PC-3 (cell line): ENCODE measurements at regions not wholly inside any gene's neighbourhood (a gene's known extent, or its start where the extent isn't known, plus 50 kb on each side); places are given as distances from the start of the nearest gene placed in this dataset.

Experiments used
- ATAC-seq: fragments of 200-7000 bp; cut with Tn5 transposase; 2 replicates; pipeline ENCODE4 v1.9.1; 2020; ENCODE audit warnings: mild to moderate bottlenecking, moderate library complexity
- BruUV-seq: library from RNA; stranded (reverse); fragments of 400-500 nt; replicated peaks from 2 replicates; lab custom pipeline; 2021; lab: Mats Ljungman, UMichigan
- CTCF ChIA-PET: fragments of 300-600 bp; sonication (Branson Sonifier 250); formaldehyde crosslinking; loops from one replicate; lab custom pipeline; 2022; ENCODE audit warnings: antibody characterized with exemption; lab: Charles Lee
- POLR2A ChIA-PET: fragments of 300-600 bp; sonication (Branson Sonifier 250); formaldehyde crosslinking; loops from one replicate; lab custom pipeline; 2022; ENCODE audit warnings: antibody characterized with exemption; ENCODE audit not compliant: unreplicated experiment; lab: Charles Lee
- DNase-seq: peaks from one replicate; pipeline ENCODE4 v3.0.0-alpha.2; 2015
- H2AFZ ChIP-seq: fragments of 300-600 bp; sonication (generic); 2 replicates; pipeline ENCODE4 v1.6.0; 2016; ENCODE audit warnings: antibody characterized with exemption, low read length
- H3F3A ChIP-seq: fragments of 300-600 bp; sonication (generic); one replicate; pipeline ENCODE4 v1.6.0; 2017; ENCODE audit warnings: antibody characterized with exemption, low read length, control low read depth, mild to moderate bottlenecking; ENCODE audit not compliant: unreplicated experiment
- H3K27ac ChIP-seq: fragments of 300-600 bp; sonication (generic); 2 replicates; pipeline ENCODE4 v1.5.1; 2016; ENCODE audit warnings: mild to moderate bottlenecking, low read length
- H3K27me3 ChIP-seq: fragments of 300-600 bp; sonication (generic); 2 replicates; pipeline ENCODE4 v1.6.1; 2016; ENCODE audit warnings: low read length, mixed read lengths
- H3K36me3 ChIP-seq: fragments of 300-600 bp; sonication (generic); 2 replicates; pipeline ENCODE4 v1.6.1; 2016; ENCODE audit warnings: low read depth, mixed run types, low read length, mixed read lengths
- H3K4me1 ChIP-seq: fragments of 300-600 bp; sonication (generic); 2 replicates; pipeline ENCODE4 v1.5.1; 2016; ENCODE audit warnings: low read length; ENCODE audit not compliant: insufficient read depth
- H3K4me2 ChIP-seq: fragments of 300-600 bp; sonication (generic); 2 replicates; pipeline ENCODE4 v1.6.0; 2016; ENCODE audit warnings: low read length
- H3K4me3 ChIP-seq: fragments of 300-600 bp; sonication (generic); 2 replicates; pipeline ENCODE4 v1.5.1; 2016; ENCODE audit warnings: mild to moderate bottlenecking, low read length, mixed read lengths
- H3K79me2 ChIP-seq: fragments of 300-600 bp; sonication (generic); 2 replicates; pipeline ENCODE4 v1.6.1; 2017; ENCODE audit warnings: low read length, mixed read lengths
- H3K9ac ChIP-seq: fragments of 300-600 bp; sonication (generic); 2 replicates; pipeline ENCODE4 v1.6.0; 2016; ENCODE audit warnings: mild to moderate bottlenecking, low read length
- H3K9me2 ChIP-seq: fragments of 300-600 bp; sonication (generic); replicated peaks from 2 replicates; pipeline ENCODE4 v1.6.1; 2016; ENCODE audit warnings: mixed run types, low read length, mixed read lengths
- H3K9me3 ChIP-seq: fragments of 300-600 bp; sonication (generic); 2 replicates; pipeline ENCODE4 v1.6.1; 2016; ENCODE audit warnings: low read length, mixed read lengths
- H4K20me1 ChIP-seq: fragments of 300-600 bp; sonication (generic); 2 replicates; pipeline ENCODE4 v1.6.1; 2016; ENCODE audit warnings: low read length, mixed read lengths
- CTCF ChIP-seq: fragments of 300-600 bp; sonication (generic); conservative IDR thresholded peaks from 2 replicates; pipeline ENCODE4 v1.5.1; 2017; ENCODE audit warnings: antibody characterized with exemption, low read depth, mild to moderate bottlenecking, low read length
- EZH2 ChIP-seq: fragments of 300-600 bp; sonication (generic); IDR thresholded peaks from one replicate; pipeline ENCODE4 v1.6.1; 2017; ENCODE audit warnings: antibody characterized with exemption, mild to moderate bottlenecking, low read length; ENCODE audit not compliant: unreplicated experiment
- EZH2phosphoT487 ChIP-seq: fragments of 300-600 bp; sonication (generic); IDR thresholded peaks from 2 replicates; pipeline ENCODE4 v1.6.1; 2018; ENCODE audit warnings: mild to moderate bottlenecking, antibody characterized with exemption, low read length, borderline replicate concordance
- intact Hi-C: fragments of 100-400 bp; cut with micrococcal nuclease; formaldehyde crosslinking; loops from 2 replicates; pipeline ENCODE4 v1.9.0; 2023

- BruUV-seq, result no TSS peak
- CTCF ChIA-PET, result no interaction called here
Observed at GRCh38 chr2:122239440-122239839, 484.0 kb downstream of the TSN start.

GRCh38 chr2:122244598-122245229, 489.3 kb downstream of the TSN start:
- Histone ChIP-seq H3K4me3 (no peak overlapping the region), H3K27me3 (peaks cover 7% of the 10 kb centered on the region; the same call in 1 of the 2 replicates), H3K36me3 (no peaks in the 10 kb centered on the region), H3K9me3 (no peaks in the 10 kb centered on the region), H3K9ac (no peak overlapping the region), H3K79me2 (no peaks in the 10 kb centered on the region), H2AFZ (no peak overlapping the region), H4K20me1 (no peaks in the 10 kb centered on the region), H3K4me1 (no peaks in the 10 kb centered on the region), H3F3A (no peaks in the 10 kb centered on the region), H3K27ac (no peak overlapping the region), H3K9me2 (no peaks in the 10 kb centered on the region), H3K4me2 (no peak overlapping the region)
- ATAC-seq (no peak), DNase-seq (no peak)
- no peak for TF ChIP-seq EZH2phosphoT487
- TF ChIP-seq CTCF, result no peak
- no peak for TF ChIP-seq EZH2
- CTCF ChIA-PET, result no interaction called here
- no TSS peak for BruUV-seq
- intact Hi-C loops, result no loop called here
- POLR2A ChIA-PET, result no interaction called here

More at GRCh38 chr2:122239440-122239839, 484.0 kb downstream of the TSN start:
- POLR2A ChIA-PET, result no interaction called here
- H2AFZ ChIP-seq, result no peak overlapping the region
- ATAC-seq (no peak), DNase-seq (no peak)
- peaks cover 5% of the 10 kb centered on the region for H3F3A ChIP-seq
- no peaks in the 10 kb centered on the region for H3K9me3 ChIP-seq
- 0 out of 2 replicates have a peak, but pooled peaks cover 3% of the 10 kb centered on the region for H3K27me3 ChIP-seq
- H4K20me1 ChIP-seq, result no peaks in the 10 kb centered on the region
- no peaks in the 10 kb centered on the region for H3K36me3 ChIP-seq
- no peak overlapping the region for H3K27ac ChIP-seq
- H3K79me2 ChIP-seq, result no peaks in the 10 kb centered on the region
- H3K9me2 ChIP-seq, result no peaks in the 10 kb centered on the region
- TF ChIP-seq CTCF (no peak), EZH2phosphoT487 (no peak), EZH2 (no peak)
- H3K4me3 ChIP-seq, result no peak overlapping the region
- H3K9ac ChIP-seq, result no peak overlapping the region
- H3K4me2 ChIP-seq, result no peak overlapping the region
- intact Hi-C loops, result no loop called here
- peaks cover 32% of the 10 kb centered on the region for H3K4me1 ChIP-seq

- Histone ChIP-seq H3F3A (no peaks in the 10 kb centered on the region), H2AFZ (no peak overlapping the region), H3K9me3 (0 out of 2 replicates have a peak, but pooled peaks cover 4% of the 10 kb centered on the region), H3K4me2 (no peak overlapping the region), H3K79me2 (no peaks in the 10 kb centered on the region), H3K27ac (no peak overlapping the region), H3K4me1 (no peaks in the 10 kb centered on the region), H3K4me3 (no peak overlapping the region), H3K9me2 (no peaks in the 10 kb centered on the region), H3K9ac (no peak overlapping the region), H3K27me3 (peaks cover 3% of the 10 kb centered on the region; the same call in 1 of the 2 replicates), H4K20me1 (no peaks in the 10 kb centered on the region), H3K36me3 (no peaks in the 10 kb centered on the region)
- BruUV-seq, result no TSS peak
- TF ChIP-seq EZH2phosphoT487 (no peak), CTCF (no peak), EZH2 (no peak)
- intact Hi-C loops, result no loop called here
- DNase-seq (peak; percentile 3), ATAC-seq (no peak)
- ChIA-PET CTCF (no interaction called here), POLR2A (no interaction called here)
Observed at GRCh38 chr2:122249673-122250072, 494.2 kb downstream of the TSN start.
